ENCODE measurements at regions not wholly inside any gene's neighbourhood (a gene's known extent, or its start where the extent isn't known, plus 50 kb on each side); places are given as distances from the start of the nearest gene placed in this dataset.

GRCh38 chr2:104286841-104287240, 567.1 kb upstream of the POU3F3 start:
- TF ChIP-seq CTCF (IDR thresholded peaks at IDR 0.05 in 2 of 3, conservative IDR thresholded peaks at IDR 0.05 in 1 of 3; ENCODE audit: borderline replicate concordance in 1 of 3, insufficient read depth in 1 of 3, low read depth in 2 of 3, low read length in 2 of 3) (no peak), ZFX (IDR thresholded peaks at IDR 0.05) (no peak), REST (IDR thresholded peaks at IDR 0.05; ENCODE audit: low read depth) (no peak), EZH2 (IDR thresholded peaks at IDR 0.05) (no peak), POLR2A (IDR thresholded peaks at IDR 0.05; ENCODE audit: borderline replicate concordance, extremely low read depth, insufficient read depth, insufficient read length) (no peak), POLR2AphosphoS5 (IDR thresholded peaks at IDR 0.05; ENCODE audit: low read depth, low read length) (no peak), CEBPB (IDR thresholded peaks at IDR 0.05; ENCODE audit: low read depth) (no peak), TCF7L2 (IDR thresholded peaks at IDR 0.05; ENCODE audit: borderline replicate concordance, extremely low read depth, insufficient read depth, insufficient read length) (no peak), YY1 (IDR thresholded peaks at IDR 0.05; ENCODE audit: extremely low read depth, insufficient replicate concordance, low read depth, low read length) (no peak), ATF3 (IDR thresholded peaks at IDR 0.05) (no peak), JUND (IDR thresholded peaks at IDR 0.05) (no peak), MAX (IDR thresholded peaks at IDR 0.05) (no peak), EZH2phosphoT487 (IDR thresholded peaks at IDR 0.05; ENCODE audit: borderline replicate concordance) (no peak), ZBTB33 (IDR thresholded peaks at IDR 0.05; ENCODE audit: extremely low read depth, insufficient replicate concordance, low read length) (no peak)
